ENCODE measurements at regions not wholly inside any gene's neighbourhood (a gene's known extent, or its start where the extent isn't known, plus 50 kb on each side); places are given as distances from the start of the nearest gene placed in this dataset.

GRCh38 chr11:19352771-19353160 is 112.0 kb upstream of the E2F8 start:
- no peak for TF ChIP-seq CTCF (IDR thresholded peaks at IDR 0.05)

GRCh38 chr11:19352072-19352770 is 111.5 kb upstream of the E2F8 start:
- no peak for TF ChIP-seq CTCF (IDR thresholded peaks at IDR 0.05)

GRCh38 chr11:19351426-19351825 is 110.7 kb upstream of the E2F8 start:
- TF ChIP-seq CTCF (IDR thresholded peaks at IDR 0.05) = no peak

- no peak for TF ChIP-seq CTCF (IDR thresholded peaks at IDR 0.05)
Observed at GRCh38 chr11:19350160-19350559, 109.4 kb upstream of the E2F8 start.

GRCh38 chr11:19349340-19350025 is 108.7 kb upstream of the E2F8 start:
- no peak for TF ChIP-seq CTCF (IDR thresholded peaks at IDR 0.05)

- no peak for TF ChIP-seq CTCF (IDR thresholded peaks at IDR 0.05)
Observed at GRCh38 chr11:19347911-19348310, 107.2 kb upstream of the E2F8 start.

GRCh38 chr11:19345848-19346681 is 105.3 kb upstream of the E2F8 start:
- no peak for TF ChIP-seq CTCF (IDR thresholded peaks at IDR 0.05)

All from LNCAP (cell line).